CD14-positive monocyte (primary cell): ENCODE measurements at regions not wholly inside any gene's neighbourhood (a gene's known extent, or its start where the extent isn't known, plus 50 kb on each side); places are given as distances from the start of the nearest gene placed in this dataset.

Experiments
- DNase-seq, 3 donors: peaks; one replicate each; pipeline ENCODE4 v3.0.0-alpha.2; 2011 to 2022
- H2AFZ ChIP-seq: 2 replicates; pipeline ENCODE4 v1.6.0; 2012; ENCODE audit warnings: mild to moderate bottlenecking, low read depth, low read length, inconsistent platforms; ENCODE audit not compliant: insufficient read depth, poor library complexity, severe bottlenecking
- H3K27ac ChIP-seq, 2 donors: 1 replicate in 1 of 2; 2 replicates in 1 of 2; pipeline ENCODE4 v1.5.1; 2012 to 2013; ENCODE audit warnings: low read length in 2 of 2, control low read depth in 1 of 2, inconsistent platforms in 1 of 2, low read depth in 1 of 2, mild to moderate bottlenecking in 1 of 2
- H3K27me3 ChIP-seq, 2 donors: one replicate each; pipeline versions ENCODE4 v1.6.0 to v1.6.1; 2011 to 2013; ENCODE audit warnings: low read length in 2 of 2; ENCODE audit not compliant: control insufficient read depth in 2 of 2, insufficient read depth in 2 of 2
- H3K36me3 ChIP-seq, 2 donors: replicated peaks in 1 of 2; 1 replicate in 1 of 2; 2 replicates in 1 of 2; pipeline versions ENCODE4 v1.5.1 to v1.6.1; 2012 to 2013; ENCODE audit warnings: low read length in 2 of 2, control low read depth in 1 of 2, inconsistent platforms in 1 of 2, mild to moderate bottlenecking in 1 of 2; ENCODE audit not compliant: insufficient read depth in 2 of 2, control insufficient read depth in 1 of 2
- H3K4me1 ChIP-seq, 2 donors: 1 replicate in 1 of 2; 2 replicates in 1 of 2; pipeline versions ENCODE4 v1.5.1 to v1.6.1; 2012 to 2013; ENCODE audit warnings: low read length in 2 of 2, control low read depth in 1 of 2, inconsistent platforms in 1 of 2, mild to moderate bottlenecking in 1 of 2, moderate library complexity in 1 of 2; ENCODE audit not compliant: insufficient read depth in 2 of 2, control insufficient read depth in 1 of 2
- H3K4me2 ChIP-seq: replicated peaks from 2 replicates; pipeline ENCODE3; 2012; ENCODE audit warnings: low read length, moderate library complexity, mild to moderate bottlenecking; ENCODE audit not compliant: poor library complexity, severe bottlenecking; ENCODE audit errors: extremely low read depth
- H3K4me3 ChIP-seq, 3 experiments: fragments of 200-600 bp in 1 of 3; sonication (generic) in 1 of 3; replicated peaks in 1 of 3; 1 replicate in 2 of 3; 2 replicates in 1 of 3; pipeline ENCODE4 v1.5.1; 2011 to 2013; ENCODE audit warnings: low read length in 3 of 3, mild to moderate bottlenecking in 3 of 3, control low read depth in 2 of 3, low read depth in 2 of 3, inconsistent platforms in 1 of 3, moderate library complexity in 1 of 3
- H3K79me2 ChIP-seq: 2 replicates; pipeline ENCODE4 v1.6.0; 2012; ENCODE audit warnings: mild to moderate bottlenecking, control low read depth, inconsistent platforms, low read length, moderate library complexity; ENCODE audit not compliant: insufficient read depth
- H3K9ac ChIP-seq: 2 replicates; pipeline ENCODE4 v1.6.0; 2017; ENCODE audit warnings: low read length, mild to moderate bottlenecking; ENCODE audit not compliant: insufficient read depth, poor library complexity, severe bottlenecking
- H3K9me3 ChIP-seq, 2 donors: replicated peaks in 1 of 2; 1 replicate in 1 of 2; 2 replicates in 1 of 2; pipeline versions ENCODE4 v1.5.1 to v1.6.1; 2012 to 2013; ENCODE audit warnings: low read length in 2 of 2, control low read depth in 1 of 2; ENCODE audit not compliant: control insufficient read depth in 1 of 2, insufficient read depth in 1 of 2
- H4K20me1 ChIP-seq: 2 replicates; pipeline ENCODE4 v1.6.0; 2012; ENCODE audit warnings: mild to moderate bottlenecking, low read length, control low read depth, moderate library complexity; ENCODE audit not compliant: insufficient read depth
- H3K27ac Mint-ChIP-seq, 7 donors: one replicate each; pipeline ENCODE4 v1.8.0; 2020; ENCODE audit warnings: mild to moderate bottlenecking in 7 of 7, mixed read lengths in 7 of 7, moderate library complexity in 6 of 7, inconsistent platforms in 2 of 7
- H3K27me3 Mint-ChIP-seq, 3 donors: one replicate each; pipeline ENCODE4 v1.8.0; 2021 to 2022; ENCODE audit warnings: low read depth in 3 of 3, mild to moderate bottlenecking in 3 of 3, mixed read lengths in 3 of 3, moderate library complexity in 3 of 3, inconsistent platforms in 1 of 3
- H3K36me3 Mint-ChIP-seq, 2 donors: one replicate each; pipeline ENCODE4 v1.8.0; 2020; ENCODE audit warnings: mixed read lengths in 2 of 2, inconsistent platforms in 1 of 2, mild to moderate bottlenecking in 1 of 2
- H3K4me1 Mint-ChIP-seq: one replicate; pipeline ENCODE4 v1.8.0; 2020; ENCODE audit warnings: mild to moderate bottlenecking, mixed read lengths
- H3K4me3 Mint-ChIP-seq, 2 donors: one replicate each; pipeline ENCODE4 v1.8.0; 2020; ENCODE audit warnings: mild to moderate bottlenecking in 2 of 2, mixed read lengths in 2 of 2, moderate library complexity in 1 of 2
- H3K9me3 Mint-ChIP-seq, 7 donors: one replicate each; pipeline ENCODE4 v1.8.0; 2020 to 2022; ENCODE audit warnings: mixed read lengths in 7 of 7, mild to moderate bottlenecking in 6 of 7, moderate library complexity in 6 of 7, inconsistent platforms in 2 of 7
- CTCF ChIP-seq: fragments of 200-600 bp; IDR thresholded peaks from one replicate; pipeline ENCODE4 v1.8.0; 2022; ENCODE audit warnings: antibody characterized with exemption, mild to moderate bottlenecking
- WGBS: methylation state at CpG from one replicate; pipeline ENCODE4 v1.1.5; 2013; ENCODE audit warnings: missing lambda C conversion rate; ENCODE audit not compliant: insufficient coverage; 5-methylcytosine and 5-hydroxymethylcytosine counted together
- intact Hi-C, 2 donors: fragments of 100-400 bp; cut with micrococcal nuclease; formaldehyde crosslinking; loops; one replicate each; pipeline versions ENCODE4 v1.15.0 to v1.15.1; 2023

GRCh38 chr10:65565246-65565645, 1360.6 kb upstream of the LRRTM3 start:
- H3K9ac ChIP-seq = no peak overlapping the region
- H3K27ac Mint-ChIP-seq = no peak overlapping the region
- H2AFZ ChIP-seq = no peak overlapping the region
- DNase-seq = no peak
- H3K27me3 Mint-ChIP-seq = peaks cover 0 to 2% (median 0%) of the 10 kb centered on the region in 3 donors
- H3K36me3 ChIP-seq = no peaks in the 10 kb centered on the region
- H3K79me2 ChIP-seq = no peaks in the 10 kb centered on the region
- H3K27ac ChIP-seq = no peak overlapping the region
- TF ChIP-seq CTCF = no peak
- no CpG with 5 or more reads among the region's 1 CpG for WGBS
- H3K4me3 ChIP-seq = no peak overlapping the region
- H3K36me3 Mint-ChIP-seq = no peaks in the 10 kb centered on the region
- no peaks in the 10 kb centered on the region for H4K20me1 ChIP-seq
- intact Hi-C loops = no loop called here
- H3K4me2 ChIP-seq = no peak overlapping the region
- H3K4me1 ChIP-seq = no peaks in the 10 kb centered on the region
- H3K4me1 Mint-ChIP-seq = peaks cover 3% of the 10 kb centered on the region
- no peak overlapping the region for H3K4me3 Mint-ChIP-seq
- peaks cover 0 to 7% (median 3%) of the 10 kb centered on the region in 7 donors for H3K9me3 Mint-ChIP-seq
- no peaks in the 10 kb centered on the region for H3K9me3 ChIP-seq
- no peaks in the 10 kb centered on the region for H3K27me3 ChIP-seq

GRCh38 chr10:65566906-65567305, 1358.9 kb upstream of the LRRTM3 start:
- TF ChIP-seq CTCF = no peak
- no CpG with 5 or more reads among the region's 2 CpGs for WGBS
- no peak for DNase-seq

More at GRCh38 chr10:65566906-65567305, 1358.9 kb upstream of the LRRTM3 start:
- Histone ChIP-seq H3K9me3 (no peaks in the 10 kb centered on the region), H3K36me3 (no peaks in the 10 kb centered on the region), H3K4me1 (peaks cover 0 to 6% of the 10 kb centered on the region in 2 donors), H3K27me3 (no peaks in the 10 kb centered on the region), H3K27ac (no peak overlapping the region), H3K4me3 (no peak overlapping the region), H3K79me2 (no peaks in the 10 kb centered on the region), H3K4me2 (no peak overlapping the region), H2AFZ (no peak overlapping the region), H3K9ac (no peak overlapping the region), H4K20me1 (no peaks in the 10 kb centered on the region)
- intact Hi-C loops = no loop called here
- Mint-ChIP-seq H3K27ac (no peak overlapping the region), H3K9me3 (peaks cover 0 to 2% (median 0%) of the 10 kb centered on the region in 7 donors), H3K27me3 (peaks cover 0 to 2% (median 0%) of the 10 kb centered on the region in 3 donors), H3K4me3 (no peak overlapping the region), H3K4me1 (peaks cover 17% of the 10 kb centered on the region), H3K36me3 (no peaks in the 10 kb centered on the region)
